ENCODE measurements at regions not wholly inside any gene's neighbourhood (a gene's known extent, or its start where the extent isn't known, plus 50 kb on each side); places are given as distances from the start of the nearest gene placed in this dataset.
"Not testable (repeated sequence)": the region's sequence is repeated elsewhere in the genome, so short reads cannot be mapped to it uniquely, and the experiment has no call there.

GRCh38 chr6:48944276-48944675 is 518.8 kb downstream of the MMUT start:
- TF ChIP-seq TAF1 (IDR thresholded peaks at IDR 0.05; ENCODE audit: borderline replicate concordance, low read depth, low read length); POLR2A (IDR thresholded peaks at IDR 0.05; ENCODE audit: low read depth, low read length): not testable (repeated sequence)
